K562 (cell line): ENCODE measurements at regions not wholly inside any gene's neighbourhood (a gene's known extent, or its start where the extent isn't known, plus 50 kb on each side); places are given as distances from the start of the nearest gene placed in this dataset.

ENCODE experiments used
- ATAC-seq: fragments of 200-7000 bp; cut with Tn5 transposase; 3 replicates; pipeline ENCODE4 v1.9.1; 2020; ENCODE audit warnings: moderate library complexity
- BruUV-seq: library from RNA; stranded (reverse); fragments of 400-500 nt; replicated peaks from 2 replicates; lab custom pipeline; 2021; lab: Mats Ljungman, UMichigan
- CTCF ChIA-PET: fragments of 300-600 bp; formaldehyde crosslinking; extraction: SDS; loops from one replicate; lab custom pipeline; 2021; ENCODE audit warnings: low intra/inter-chr PET ratio; lab: Yijun Ruan, JAX
- POLR2A ChIA-PET: fragments of 300-600, 350-650 bp; sonication (Branson Sonifier 250); formaldehyde crosslinking; extraction: SDS; loops from one replicate; lab custom pipeline; 2021; ENCODE audit warnings: antibody characterized with exemption, inconsistent platforms; lab: Yijun Ruan, JAX
- DNase-seq, 4 experiments: peaks; one replicate each; pipeline versions ENCODE4 v3.0.0 to v3.0.0-alpha.2; 2011 to 2018; ENCODE audit warnings: low spot score in 3 of 4, mixed read lengths in 3 of 4; ENCODE audit errors: extremely low read depth in 1 of 4
- FAIRE-seq: peaks from 2 replicates; lab custom pipeline; 2011; peaks lifted over from hg19 to GRCh38; lab: Jason Lieb, UNC
- H2AFZ ChIP-seq: 2 replicates; pipeline ENCODE4 v1.6.0; 2011; ENCODE audit warnings: low read depth, low read length, control low read depth, inconsistent platforms
- H3K27ac ChIP-seq: fragments of 200-600 bp; 3 replicates; pipeline ENCODE4 v1.8.0; 2011; ENCODE audit warnings: low read depth, mild to moderate bottlenecking, control low read depth, inconsistent platforms, low read length, moderate library complexity, mixed read lengths; ENCODE audit errors: extremely low read depth
- H3K27me3 ChIP-seq, 2 experiments: fragments of 300-600 bp in 1 of 2; 2 replicates in 1 of 2; 3 replicates in 1 of 2; pipeline versions ENCODE4 v1.6.0 to v1.8.0; 2011; ENCODE audit warnings: inconsistent platforms in 2 of 2, low read length in 2 of 2, mild to moderate bottlenecking in 1 of 2, mixed read lengths in 1 of 2, moderate library complexity in 1 of 2; ENCODE audit not compliant: control insufficient read depth in 2 of 2, insufficient read depth in 2 of 2
- H3K36me3 ChIP-seq: fragments of 300-600 bp; 3 replicates; pipeline ENCODE4 v1.8.0; 2011; ENCODE audit warnings: mild to moderate bottlenecking, low read length, inconsistent platforms; ENCODE audit not compliant: control insufficient read depth, insufficient read depth
- H3K4me1 ChIP-seq, 2 experiments: fragments of 200-600 bp in 1 of 2; replicated peaks in 1 of 2; 2 replicates in 1 of 2; 3 replicates in 1 of 2; pipeline versions ENCODE4 v1.5.1 to v1.8.0; 2011; ENCODE audit warnings: inconsistent platforms in 2 of 2, low read length in 2 of 2, mild to moderate bottlenecking in 1 of 2, mixed read lengths in 1 of 2, moderate library complexity in 1 of 2; ENCODE audit not compliant: control insufficient read depth in 2 of 2, insufficient read depth in 2 of 2
- H3K4me2 ChIP-seq: 2 replicates; pipeline ENCODE4 v1.6.1; 2011; ENCODE audit warnings: low read length, control low read depth, inconsistent platforms, mixed read lengths; ENCODE audit not compliant: insufficient read depth
- H3K4me3 ChIP-seq: fragments of 200-600 bp; sonication (generic), shearing (Covaris generic); 2 replicates; pipeline ENCODE4 v1.5.1; 2016; ENCODE audit warnings: control low read depth, inconsistent platforms
- H3K79me2 ChIP-seq: fragments of 200-600 bp; 3 replicates; pipeline ENCODE4 v1.8.0; 2011; ENCODE audit warnings: low read length, inconsistent platforms; ENCODE audit not compliant: control insufficient read depth, insufficient read depth
- H3K9ac ChIP-seq, 2 experiments: 2 replicates each; pipeline versions ENCODE4 v1.6.0 to v1.6.1; 2011; ENCODE audit warnings: low read depth in 2 of 2, low read length in 2 of 2, control low read depth in 1 of 2, inconsistent platforms in 1 of 2, mild to moderate bottlenecking in 1 of 2, mixed read lengths in 1 of 2; ENCODE audit not compliant: insufficient read depth in 1 of 2
- H3K9me1 ChIP-seq: one replicate; pipeline ENCODE4 v1.6.0; 2011; ENCODE audit warnings: inconsistent platforms, mild to moderate bottlenecking, low read length, moderate library complexity; ENCODE audit not compliant: control insufficient read depth, insufficient read depth
- H3K9me3 ChIP-seq: replicated peaks from 2 replicates; pipeline ENCODE4 v1.5.1; 2011; ENCODE audit warnings: low read depth, low read length, inconsistent platforms; ENCODE audit not compliant: control insufficient read depth, insufficient read depth
- H4K20me1 ChIP-seq: replicated peaks from 2 replicates; pipeline ENCODE4 v1.6.1; 2011; ENCODE audit warnings: low read length, inconsistent platforms, mixed read lengths; ENCODE audit not compliant: control insufficient read depth, insufficient read depth
- BHLHE40 ChIP-seq: IDR thresholded peaks from 2 replicates; pipeline ENCODE4 v1.6.1; 2011; ENCODE audit warnings: low read length, improper control_type of control experiment
- CREB3 ChIP-seq: fragments of 450-650 bp; conservative IDR thresholded peaks from 2 replicates; pipeline ENCODE4 v1.6.1; 2016; ENCODE audit warnings: missing genetic modification characterization, low read depth, mild to moderate bottlenecking, missing compliant biosample characterization, moderate library complexity
- ESRRB ChIP-seq: fragments of 250-450 bp; sonication (Bioruptor Pico); IDR thresholded peaks from 2 replicates; pipeline ENCODE4 v1.5.0; 2020; ENCODE audit warnings: mild to moderate bottlenecking, moderate library complexity, borderline replicate concordance
- HMBOX1 ChIP-seq: sonication (generic); IDR thresholded peaks from 2 replicates; pipeline ENCODE4 v1.6.1; 2016
- ILF3 ChIP-seq: fragments of 450-650 bp; IDR thresholded peaks from 2 replicates; pipeline ENCODE4 v1.6.1; 2018; ENCODE audit warnings: antibody characterized with exemption, mild to moderate bottlenecking, moderate library complexity, borderline replicate concordance
- PHF21A ChIP-seq: fragments of 450-650 bp; IDR thresholded peaks from 2 replicates; pipeline ENCODE4 v1.6.1; 2017; ENCODE audit warnings: low read depth, borderline replicate concordance
- POLR2A ChIP-seq: fragments of 450-650 bp; conservative IDR thresholded peaks from 2 replicates; pipeline ENCODE4 v1.6.1; 2016
- SUPT5H ChIP-seq: fragments of 450-650 bp; IDR thresholded peaks from 2 replicates; pipeline ENCODE4 v1.6.1; 2016
- XRCC4 ChIP-seq: IDR thresholded peaks from one replicate; pipeline ENCODE4 v1.6.1; 2011; ENCODE audit not compliant: insufficient read depth, insufficient read length; ENCODE audit errors: extremely low read depth
- ZNF12 ChIP-seq: sonication (generic); formaldehyde crosslinking; IDR thresholded peaks from 2 replicates; pipeline ENCODE4 v1.4.0; 2020; ENCODE audit warnings: mild to moderate bottlenecking, missing genetic modification reagents
- WGBS: fragments of 100-300 bp; shearing (Covaris generic); methylation state at CpG from one replicate; pipeline ENCODE4 v1.1.6; 2016; ENCODE audit warnings: low coverage, mixed read lengths; ENCODE audit not compliant: insufficient coverage; ENCODE audit errors: missing lambda C conversion rate; 5-methylcytosine and 5-hydroxymethylcytosine counted together
- in situ Hi-C: fragments of 300-500 bp; cut with MboI; formaldehyde crosslinking; loops from 4 replicates; pipeline ENCODE4 v1.15.0; 2018; ENCODE audit warnings: inconsistent platforms, mixed read lengths
- intact Hi-C: fragments of 100-400 bp; cut with micrococcal nuclease; formaldehyde crosslinking; loops from 2 replicates; pipeline ENCODE4 v1.14.2; 2022

GRCh38 chr14:66076176-66076575 is 410.0 kb upstream of the CCDC196 start:
- ATAC-seq (no peak), FAIRE-seq (no peak), DNase-seq (no peak)
- no peaks in the 10 kb centered on the region for H3K4me1 ChIP-seq
- in situ Hi-C loops (no loop called here), intact Hi-C loops (loop anchor here (10.0 kb wide), 1 partner anchor 911 kb away; no protein-coding TSS in a partner anchor)
- no peak overlapping the region for H3K27ac ChIP-seq
- no peak overlapping the region for H3K4me3 ChIP-seq
- no peaks in the 10 kb centered on the region for H3K9me1 ChIP-seq
- WGBS = 2% methylated on average over 3 of the region's 3 CpGs
- H4K20me1 ChIP-seq = no peaks in the 10 kb centered on the region
- no peaks in the 10 kb centered on the region for H3K36me3 ChIP-seq
- H3K27me3 ChIP-seq = peaks cover 0 to 8% of the 10 kb centered on the region in 2 experiments; a peak in 1 of 5 replicates
- no peaks in the 10 kb centered on the region for H3K79me2 ChIP-seq
- BruUV-seq = no TSS peak
- H3K9ac ChIP-seq = no peak overlapping the region
- H3K4me2 ChIP-seq = no peak overlapping the region
- CTCF ChIA-PET = no interaction called here
- TF ChIP-seq HMBOX1 (no peak), CREB3 (tag) (no peak), POLR2A (no peak), ESRRB (CRISPR knock-in tag) (no peak), ZNF12 (CRISPR knock-in tag) (no peak), SUPT5H (no peak), PHF21A (no peak), BHLHE40 (no peak), ILF3 (no peak), XRCC4 (no peak)
- no peak overlapping the region for H2AFZ ChIP-seq
- POLR2A ChIA-PET = interaction anchor here (0.7 kb wide), 1 partner anchor 56 kb away, joined by 3 read pairs; no protein-coding TSS in a partner anchor
- no peaks in the 10 kb centered on the region for H3K9me3 ChIP-seq
